ENCODE measurements at regions not wholly inside any gene's neighbourhood (a gene's known extent, or its start where the extent isn't known, plus 50 kb on each side); places are given as distances from the start of the nearest gene placed in this dataset.
"Not testable (repeated sequence)": the region's sequence is repeated elsewhere in the genome, so short reads cannot be mapped to it uniquely, and the experiment has no call there.

- no peak for DNase-seq (ENCODE audit: low read depth in 2 of 2)
Measured at GRCh38 chr6:155693573-155694418, 238.2 kb upstream of the NOX3 start.

- no peak for DNase-seq (ENCODE audit: low read depth in 2 of 2)
Measured at GRCh38 chr6:155690820-155691219, 235.2 kb upstream of the NOX3 start.

GRCh38 chr6:155687645-155688044, 232.0 kb upstream of the NOX3 start:
- DNase-seq (ENCODE audit: low read depth in 2 of 2), result no peak

- DNase-seq (ENCODE audit: low read depth in 2 of 2), result no peak
Measured at GRCh38 chr6:155684416-155685196, 229.0 kb upstream of the NOX3 start.

GRCh38 chr6:155678361-155678760, 222.7 kb upstream of the NOX3 start:
- peak; percentile 1 to 2 for DNase-seq (ENCODE audit: low read depth in 2 of 2)

- DNase-seq (ENCODE audit: low read depth in 2 of 2), result no peak
Measured at GRCh38 chr6:155676346-155676745, 220.7 kb upstream of the NOX3 start.

- no peak for DNase-seq (ENCODE audit: low read depth in 2 of 2)
Measured at GRCh38 chr6:155670655-155671054, 215.0 kb upstream of the NOX3 start.

GRCh38 chr6:155660251-155660977, 204.8 kb upstream of the NOX3 start:
- DNase-seq (ENCODE audit: low read depth in 2 of 2), result no peak

GRCh38 chr6:155656024-155656423, 200.4 kb upstream of the NOX3 start:
- no peak for DNase-seq (ENCODE audit: low read depth in 2 of 2)

GRCh38 chr6:155654474-155654873, 198.8 kb upstream of the NOX3 start:
- no peak for DNase-seq (ENCODE audit: low read depth in 2 of 2)

GRCh38 chr6:155648301-155648700, 192.7 kb upstream of the NOX3 start:
- DNase-seq (ENCODE audit: low read depth in 2 of 2), result no peak

GRCh38 chr6:155647354-155647753, 191.7 kb upstream of the NOX3 start:
- no peak for DNase-seq (ENCODE audit: low read depth in 2 of 2)

- DNase-seq (ENCODE audit: low read depth in 2 of 2), result no peak
Measured at GRCh38 chr6:155646443-155646842, 190.8 kb upstream of the NOX3 start.

- DNase-seq (ENCODE audit: low read depth in 2 of 2), result no peak
Measured at GRCh38 chr6:155645325-155645724, 189.7 kb upstream of the NOX3 start.

- DNase-seq (ENCODE audit: low read depth in 2 of 2), result no peak
Measured at GRCh38 chr6:155641603-155642002, 186.0 kb upstream of the NOX3 start.

GRCh38 chr6:155638200-155638599, 182.6 kb upstream of the NOX3 start:
- DNase-seq (ENCODE audit: low read depth in 2 of 2), result no peak

- DNase-seq (ENCODE audit: low read depth in 2 of 2), result no peak
Measured at GRCh38 chr6:155635416-155635815, 179.8 kb upstream of the NOX3 start.

- DNase-seq (ENCODE audit: low read depth in 2 of 2), result no peak
Measured at GRCh38 chr6:155630085-155630484, 174.4 kb upstream of the NOX3 start.

GRCh38 chr6:155629652-155630051, 174.0 kb upstream of the NOX3 start:
- no peak for DNase-seq (ENCODE audit: low read depth in 2 of 2)

- no peak for DNase-seq (ENCODE audit: low read depth in 2 of 2)
Measured at GRCh38 chr6:155628306-155628705, 172.7 kb upstream of the NOX3 start.

GRCh38 chr6:155627722-155628212, 172.1 kb upstream of the NOX3 start:
- DNase-seq (ENCODE audit: low read depth in 2 of 2), result not testable (repeated sequence)

All from fibroblast of skin of left quadriceps (primary cell).